Activated naive CD4-positive, alpha-beta T cell treated with Interleukin-2 at 50 U/mL for 16 hours (primary cell): ENCODE measurements at regions not wholly inside any gene's neighbourhood (a gene's known extent, or its start where the extent isn't known, plus 50 kb on each side); places are given as distances from the start of the nearest gene placed in this dataset.

Experiments
- DNase-seq: peaks from one replicate; pipeline ENCODE4 v3.0.0-alpha.2; 2020

GRCh38 chr21:31564439-31564838, 95.1 kb upstream of the SOD1 start:
- DNase-seq, result no peak

DNA sequence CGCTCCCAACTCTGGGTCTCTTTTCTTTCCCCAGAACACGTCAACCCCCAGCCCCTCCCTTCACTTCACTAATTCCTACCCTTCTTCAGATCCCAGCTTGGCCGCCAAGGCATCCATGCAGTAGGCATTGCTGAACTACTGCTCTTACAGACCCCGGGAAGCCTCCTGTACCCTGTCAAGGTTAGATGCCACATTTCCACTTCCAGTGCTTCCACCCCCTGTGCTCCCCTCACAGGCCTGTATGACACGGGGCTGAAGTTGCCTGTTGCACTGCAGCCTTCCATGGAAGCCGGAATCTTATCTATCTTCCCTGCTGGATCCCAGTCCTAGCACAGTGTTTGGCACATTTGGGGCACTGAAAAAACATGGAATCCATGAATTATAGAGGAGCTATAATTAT, 99.0 kb upstream of the SOD1 start:
- no peak for DNase-seq

- DNase-seq, result peak; percentile 93
These were observed 99.9 kb upstream of the SOD1 start for GRCh38 chr21:31559368-31560119.

DNA sequence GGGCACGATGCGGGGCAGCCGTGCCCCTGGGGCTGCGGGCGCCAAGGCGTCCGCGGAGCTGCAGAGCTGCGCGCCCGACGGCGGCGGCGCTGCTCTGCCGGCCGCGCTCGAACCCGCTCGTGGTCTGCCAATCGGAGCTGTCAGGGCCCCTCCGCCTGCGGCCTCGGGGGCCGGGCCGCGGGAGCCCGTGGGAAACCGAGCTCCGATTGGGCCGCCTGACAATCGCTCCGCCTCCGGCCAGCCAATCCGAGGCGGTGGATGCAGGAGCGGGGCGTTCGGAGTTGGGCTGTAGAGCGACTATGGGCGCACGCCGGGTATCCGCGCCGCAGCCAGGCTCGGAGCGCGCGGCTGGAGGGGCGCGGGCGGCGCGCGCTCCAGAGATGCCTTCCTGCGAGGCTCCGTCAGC, 100.5 kb upstream of the SOD1 start:
- DNase-seq, result peak; percentile 90

DNA sequence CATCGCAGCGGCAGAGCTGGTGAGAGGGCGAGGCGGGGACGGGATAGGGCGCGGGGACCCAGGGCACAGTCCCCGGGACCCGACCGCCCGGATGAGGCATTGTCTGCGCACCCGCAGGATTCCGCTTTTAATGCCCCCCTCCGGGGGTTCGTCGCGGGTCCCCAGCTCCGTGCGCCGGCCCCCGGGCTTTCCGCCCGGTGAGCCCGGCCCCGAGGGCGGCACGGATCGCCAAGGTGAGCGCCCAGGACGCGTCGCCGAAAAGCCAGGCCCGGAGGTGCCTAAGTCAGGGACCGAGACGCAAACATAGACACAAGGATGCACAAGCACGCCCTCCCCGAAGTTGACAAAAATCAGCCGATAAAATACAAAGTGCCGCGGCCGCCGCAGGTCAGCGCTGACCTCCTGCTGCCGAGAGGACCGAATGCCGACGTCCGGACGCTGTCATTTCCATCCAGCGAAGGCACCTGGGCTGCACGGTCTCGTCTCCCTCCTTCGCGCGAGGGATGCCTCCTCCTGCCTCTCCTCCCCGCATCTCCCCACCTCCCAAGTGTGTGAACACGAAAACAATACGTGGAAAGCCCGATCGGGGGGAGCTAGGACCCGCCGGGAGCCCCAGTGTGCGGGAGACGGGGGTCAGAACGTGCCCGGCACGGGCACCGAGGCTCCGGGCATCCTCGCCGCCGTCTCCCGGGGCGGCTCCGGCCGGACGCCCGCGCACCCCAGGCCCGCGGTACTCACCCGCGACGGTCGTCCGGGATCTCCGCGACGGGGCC, 101.1 kb upstream of the SOD1 start:
- peak; percentile 31 for DNase-seq

GRCh38 chr21:31557421-31558188, 101.9 kb upstream of the SOD1 start:
- peak; percentile 27 for DNase-seq

- DNase-seq, result no peak
These were observed 102.8 kb upstream of the SOD1 start for GRCh38 chr21:31556662-31557061.

GRCh38 chr21:31555741-31556191, 103.7 kb upstream of the SOD1 start:
- no peak for DNase-seq

- DNase-seq, result peak; percentile 51
These were observed 104.9 kb upstream of the SOD1 start for GRCh38 chr21:31554511-31555022.

DNA sequence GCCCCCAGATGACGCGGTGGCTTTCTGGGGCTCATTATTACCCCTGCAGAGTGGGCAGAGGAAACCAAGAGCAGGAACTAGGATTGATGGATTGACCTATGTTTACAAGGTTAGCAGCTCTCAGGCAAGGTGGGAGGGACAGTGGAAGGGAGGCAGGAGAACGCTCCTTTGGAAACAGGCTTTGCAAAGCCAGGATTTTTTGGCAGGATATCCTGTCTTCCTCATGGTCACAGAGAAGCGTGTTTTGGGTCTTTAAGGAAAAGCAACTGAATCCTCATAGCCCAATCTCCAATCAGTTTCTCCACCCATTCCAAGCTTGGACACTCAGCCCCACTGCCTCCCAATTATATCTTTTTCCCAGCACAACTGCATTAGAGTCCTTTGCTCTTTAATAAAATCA, 105.6 kb upstream of the SOD1 start:
- DNase-seq, result no peak

DNA sequence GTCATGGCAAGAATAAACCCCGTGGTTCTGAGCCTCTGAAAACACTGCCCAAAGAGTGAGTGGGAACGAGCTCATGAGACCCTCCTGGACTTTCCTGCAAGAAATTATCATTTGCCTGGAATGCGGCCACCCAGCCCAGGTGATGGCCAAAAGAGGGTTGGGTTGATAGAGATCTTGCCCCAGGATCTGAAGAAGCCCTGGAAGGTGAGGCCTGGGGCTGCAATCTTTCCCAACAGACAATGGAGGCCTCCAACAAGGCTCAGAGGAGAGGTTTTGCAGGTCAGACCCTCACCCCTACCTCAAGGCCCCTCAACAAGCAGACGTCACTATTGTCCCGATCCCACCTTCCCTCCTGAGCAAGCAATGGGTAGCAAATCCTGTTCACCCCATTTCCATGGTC, 106.0 kb upstream of the SOD1 start:
- DNase-seq, result no peak

- no peak for DNase-seq
These were observed 106.7 kb upstream of the SOD1 start for GRCh38 chr21:31552826-31553225.

DNA sequence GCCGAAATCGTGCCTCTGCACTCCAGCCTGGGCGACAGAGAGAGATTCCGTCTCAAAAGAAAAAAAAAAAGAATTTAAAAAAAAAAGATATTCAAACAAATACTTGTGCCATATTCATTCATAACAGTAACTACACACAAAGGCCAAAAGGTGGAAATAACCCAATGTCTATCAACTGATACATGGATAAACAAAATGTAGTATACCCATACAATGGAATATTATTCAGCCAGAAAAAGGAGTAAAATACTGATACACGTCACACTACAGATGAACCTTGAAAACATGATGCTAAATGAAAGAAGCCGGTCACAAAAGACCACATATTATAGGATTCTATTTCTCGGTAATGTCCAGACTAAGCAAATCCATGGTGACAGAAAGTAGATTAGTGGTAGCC, 109.4 kb upstream of the SOD1 start:
- DNase-seq, result no peak

GRCh38 chr21:31548688-31549087, 110.8 kb upstream of the SOD1 start:
- no peak for DNase-seq

DNA sequence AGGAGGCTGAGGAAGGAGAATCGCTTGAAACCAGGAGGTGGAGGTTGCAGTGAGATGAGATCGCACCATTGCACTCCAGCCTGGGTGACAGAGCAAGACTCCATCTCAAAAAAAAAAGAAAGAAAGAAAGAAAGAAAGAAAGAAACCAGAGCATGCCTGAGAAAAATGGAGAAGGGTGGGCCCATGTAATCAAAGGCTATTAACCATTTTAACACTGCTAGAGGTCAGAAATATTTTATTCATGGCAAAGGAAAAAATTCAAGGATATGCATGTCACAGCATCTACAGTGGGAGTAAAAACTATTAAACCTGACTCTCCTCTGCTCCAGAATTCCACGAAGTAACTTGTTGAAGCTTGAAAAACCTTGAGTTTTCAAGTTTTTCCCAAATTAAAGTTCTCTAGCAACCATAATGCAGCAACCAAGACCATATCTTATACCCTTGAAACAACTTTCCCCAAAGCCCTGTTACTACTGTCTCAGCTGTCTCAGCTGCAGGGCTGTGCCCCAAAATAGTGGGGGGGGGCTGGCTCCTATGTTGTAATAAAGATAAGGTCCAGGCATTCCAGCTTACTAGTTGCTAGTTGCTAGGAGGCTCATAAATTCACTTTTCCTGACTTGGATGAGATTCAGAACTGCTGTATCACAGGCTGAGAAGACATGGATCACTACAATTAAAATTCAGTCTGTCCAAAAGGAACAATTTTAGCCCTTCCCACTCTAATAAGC, 112.9 kb upstream of the SOD1 start:
- no peak for DNase-seq

DNA sequence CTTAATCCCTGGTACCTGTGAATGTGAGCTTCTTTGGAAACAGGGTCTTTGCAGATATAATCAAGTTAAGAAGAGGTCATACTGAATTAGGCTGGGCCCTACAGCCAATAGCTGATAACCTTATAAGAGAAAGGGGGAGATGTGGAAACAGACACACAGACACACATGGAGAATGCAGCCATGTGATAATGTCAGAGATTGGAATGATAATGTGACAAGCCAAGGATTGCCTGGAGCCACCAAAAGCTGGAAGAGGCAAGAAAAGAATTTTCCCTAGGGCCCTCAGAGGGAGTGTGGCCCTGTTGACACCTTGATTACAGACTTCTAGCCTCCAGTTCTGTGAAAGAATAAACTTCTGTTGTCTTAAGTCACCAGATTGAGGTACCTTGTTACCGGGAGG, 114.5 kb upstream of the SOD1 start:
- no peak for DNase-seq

DNA sequence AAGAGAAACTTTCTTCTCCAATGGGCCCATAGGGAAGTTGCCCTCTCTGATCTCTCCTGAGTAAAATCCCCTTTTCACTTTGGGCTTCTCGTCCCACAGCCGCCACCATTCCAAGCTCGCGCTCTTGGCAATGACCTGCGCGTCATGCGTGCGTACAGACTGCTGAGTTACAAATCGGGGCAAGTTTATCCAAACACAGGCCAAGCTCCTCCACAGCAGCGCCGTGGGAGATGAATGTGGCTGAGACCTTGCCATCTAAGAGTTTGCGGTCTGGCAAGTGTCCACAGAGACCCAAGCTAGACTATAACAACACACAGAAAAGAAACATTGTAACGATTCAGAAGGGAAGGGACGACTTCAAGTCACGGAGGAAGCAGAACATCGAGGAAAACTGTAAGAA, 116.3 kb upstream of the SOD1 start:
- no peak for DNase-seq

DNA sequence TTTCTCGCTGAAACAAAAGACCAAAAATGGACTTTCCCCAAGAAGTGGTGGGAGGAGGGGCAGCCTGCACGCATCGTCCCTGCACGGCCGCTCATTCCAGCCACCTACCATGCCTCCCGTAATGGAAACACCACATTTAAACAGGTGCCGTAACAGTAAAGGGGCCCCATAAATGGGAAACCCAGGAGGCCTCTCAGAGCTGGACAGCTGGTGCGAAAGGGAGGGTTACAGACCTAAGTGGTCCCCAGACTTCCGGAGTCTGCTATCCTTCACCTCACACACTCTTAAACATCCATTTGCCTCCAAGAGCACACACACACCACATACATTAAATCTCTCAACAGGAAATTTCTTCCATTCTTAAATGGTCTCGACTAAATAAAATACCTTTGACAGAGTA, 120.7 kb upstream of the SOD1 start:
- no peak for DNase-seq

DNA sequence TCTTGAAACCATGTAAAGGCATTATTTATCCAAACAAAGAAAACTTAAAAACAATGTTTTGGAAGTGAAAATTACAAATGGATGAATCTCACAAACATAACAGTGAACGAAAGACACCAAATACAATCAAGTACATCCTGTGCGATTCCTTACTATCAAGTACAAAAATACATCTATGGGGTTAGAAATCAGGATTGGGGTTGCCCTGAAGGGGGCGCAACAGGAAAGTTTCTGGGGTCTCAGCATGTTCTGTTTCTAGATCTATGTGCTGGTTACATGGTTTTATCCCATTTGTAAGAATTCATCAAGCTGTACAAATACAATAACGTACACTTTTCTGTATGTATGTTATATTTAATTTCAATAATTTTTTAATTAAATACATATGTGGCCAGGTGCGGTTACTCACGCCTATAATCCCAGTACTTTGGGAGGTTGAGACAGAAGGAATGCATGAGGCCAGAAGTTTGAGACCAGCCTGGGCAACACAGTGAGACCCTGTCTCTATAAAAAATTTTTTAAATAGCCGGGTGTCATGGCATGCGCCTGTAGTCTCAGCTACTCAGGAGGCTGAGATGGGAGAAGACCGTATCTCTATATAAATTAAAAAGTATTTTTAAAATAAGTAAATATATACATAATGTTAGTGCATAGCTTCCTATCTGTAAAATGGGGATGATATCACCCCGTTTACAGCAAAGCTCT, 121.5 kb upstream of the SOD1 start:
- no peak for DNase-seq

DNA sequence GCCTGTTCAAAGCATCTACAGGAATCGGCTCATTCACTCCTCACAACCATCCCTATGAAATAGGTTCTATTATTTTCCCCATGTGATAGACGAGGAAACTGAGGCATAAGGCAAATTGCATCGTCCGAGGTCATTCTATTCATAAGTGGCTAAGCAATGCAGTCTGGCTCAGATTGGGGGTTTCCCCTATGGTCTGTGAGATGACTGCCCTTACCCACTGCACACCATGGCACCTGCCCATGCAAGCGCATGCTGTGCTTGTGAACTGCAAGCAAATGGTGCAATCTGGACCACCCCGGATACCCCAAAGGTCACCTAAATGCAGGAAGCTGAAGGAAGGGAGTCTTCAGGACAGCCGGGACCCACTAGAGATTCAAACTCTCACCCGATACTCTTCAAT, 123.4 kb upstream of the SOD1 start:
- DNase-seq, result no peak

DNA sequence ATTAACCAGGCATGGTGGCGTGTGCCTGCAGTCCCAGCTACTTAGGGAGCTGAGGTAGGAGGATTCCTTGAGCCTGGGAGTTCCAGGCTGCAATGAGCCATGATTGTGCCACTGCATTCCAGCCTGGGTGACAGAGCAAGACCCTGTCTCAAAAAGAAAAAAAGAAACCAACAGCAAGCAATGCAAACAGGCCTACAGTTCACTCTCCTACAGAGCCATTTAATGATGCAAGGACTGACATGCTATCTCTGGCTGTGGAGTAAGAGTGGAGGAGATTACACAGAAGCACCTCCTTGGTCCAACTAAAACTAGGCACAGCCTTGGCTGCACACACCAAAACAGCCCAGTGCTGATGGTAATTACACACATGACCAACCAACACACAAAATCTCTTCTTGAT, 127.5 kb upstream of the SOD1 start:
- DNase-seq, result no peak
